ENCODE measurements at regions not wholly inside any gene's neighbourhood (a gene's known extent, or its start where the extent isn't known, plus 50 kb on each side); places are given as distances from the start of the nearest gene placed in this dataset.

- Histone ChIP-seq H3K36me3 (no peaks in the 10 kb centered on the region), H3K4me3 (replicated peaks in 1 of 3) (no peak overlapping the region), H3K27me3 (no peaks in the 10 kb centered on the region), H3K4me1 (no peaks in the 10 kb centered on the region), H3K9me3 (no peaks in the 10 kb centered on the region), H3K27ac (no peak overlapping the region)
- WGBS, 2 donors: 23 to 24% methylated on average over 5 of the region's 5 CpGs
- no peak for DNase-seq
- no peak for TF ChIP-seq CTCF (IDR thresholded peaks at IDR 0.05)
- no peak for TF ChIP-seq POLR2A (IDR thresholded peaks at IDR 0.05)
- intact Hi-C loops (cut with DNase I): no loop called here
Measured at GRCh38 chr5:24381861-24382489, 262.8 kb downstream of the CDH10 start.

- H3K4me3 ChIP-seq (replicated peaks in 1 of 3): no peak overlapping the region
- no peaks in the 10 kb centered on the region for H3K27me3 ChIP-seq
- no peaks in the 10 kb centered on the region for H3K9me3 ChIP-seq
- H3K27ac ChIP-seq: no peak overlapping the region
- no peaks in the 10 kb centered on the region for H3K36me3 ChIP-seq
- WGBS, 2 donors: 68 to 74% methylated on average over 3 of the region's 3 CpGs
- TF ChIP-seq CTCF (IDR thresholded peaks at IDR 0.05): no peak
- no peak for TF ChIP-seq POLR2A (IDR thresholded peaks at IDR 0.05)
- no peaks in the 10 kb centered on the region for H3K4me1 ChIP-seq
- intact Hi-C loops (cut with DNase I): no loop called here
- DNase-seq: no peak
Measured at GRCh38 chr5:24385070-24385469, 259.7 kb downstream of the CDH10 start.

GRCh38 chr5:24385617-24386016 is 259.2 kb downstream of the CDH10 start:
- TF ChIP-seq CTCF (IDR thresholded peaks at IDR 0.05): no peak
- no peak for TF ChIP-seq POLR2A (IDR thresholded peaks at IDR 0.05)
- Histone ChIP-seq H3K36me3 (no peaks in the 10 kb centered on the region), H3K4me3 (replicated peaks in 1 of 3) (no peak overlapping the region), H3K9me3 (no peaks in the 10 kb centered on the region), H3K4me1 (no peaks in the 10 kb centered on the region), H3K27ac (no peak overlapping the region), H3K27me3 (no peaks in the 10 kb centered on the region)
- intact Hi-C loops (cut with DNase I): no loop called here
- no peak for DNase-seq
- WGBS, 2 donors: 98 to 100% methylated on average over 1 of the region's 1 CpG

- 89% methylated on average over 5 of the region's 5 CpGs for WGBS, 2 donors
- Histone ChIP-seq H3K36me3 (no peaks in the 10 kb centered on the region), H3K27ac (no peak overlapping the region), H3K27me3 (no peaks in the 10 kb centered on the region), H3K4me1 (no peaks in the 10 kb centered on the region), H3K9me3 (no peaks in the 10 kb centered on the region), H3K4me3 (replicated peaks in 1 of 3) (no peak overlapping the region)
- DNase-seq: no peak
- TF ChIP-seq POLR2A (IDR thresholded peaks at IDR 0.05): no peak
- no peak for TF ChIP-seq CTCF (IDR thresholded peaks at IDR 0.05)
- intact Hi-C loops (cut with DNase I): no loop called here
Measured at GRCh38 chr5:24388448-24388847, 256.3 kb downstream of the CDH10 start.

GRCh38 chr5:24389968-24390367 is 254.8 kb downstream of the CDH10 start:
- intact Hi-C loops (cut with DNase I): no loop called here
- no peaks in the 10 kb centered on the region for H3K27me3 ChIP-seq
- no peak overlapping the region for H3K27ac ChIP-seq
- H3K4me3 ChIP-seq (replicated peaks in 1 of 3): no peak overlapping the region
- no peaks in the 10 kb centered on the region for H3K9me3 ChIP-seq
- no peaks in the 10 kb centered on the region for H3K36me3 ChIP-seq
- TF ChIP-seq CTCF (IDR thresholded peaks at IDR 0.05) (no peak), POLR2A (IDR thresholded peaks at IDR 0.05) (no peak)
- WGBS, 2 donors: 91 to 93% methylated on average over 4 of the region's 4 CpGs
- DNase-seq: no peak
- no peaks in the 10 kb centered on the region for H3K4me1 ChIP-seq
